GM12865 (cell line): ENCODE measurements at regions not wholly inside any gene's neighbourhood (a gene's known extent, or its start where the extent isn't known, plus 50 kb on each side); places are given as distances from the start of the nearest gene placed in this dataset.

Experiments
- DNase-seq: peaks from one replicate; pipeline ENCODE4 v3.0.0; 2010; ENCODE audit warnings: low read depth
- H3K4me3 ChIP-seq: 2 replicates; pipeline ENCODE4 v1.5.1; 2011; ENCODE audit warnings: mild to moderate bottlenecking, low read depth, low read length, control low read depth
- CTCF ChIP-seq: IDR thresholded peaks from 2 replicates; pipeline ENCODE4 v1.5.1; 2011; ENCODE audit warnings: low read length, control low read depth, low read depth, inconsistent platforms; ENCODE audit not compliant: insufficient read depth; ENCODE audit errors: missing control alignments

DNA sequence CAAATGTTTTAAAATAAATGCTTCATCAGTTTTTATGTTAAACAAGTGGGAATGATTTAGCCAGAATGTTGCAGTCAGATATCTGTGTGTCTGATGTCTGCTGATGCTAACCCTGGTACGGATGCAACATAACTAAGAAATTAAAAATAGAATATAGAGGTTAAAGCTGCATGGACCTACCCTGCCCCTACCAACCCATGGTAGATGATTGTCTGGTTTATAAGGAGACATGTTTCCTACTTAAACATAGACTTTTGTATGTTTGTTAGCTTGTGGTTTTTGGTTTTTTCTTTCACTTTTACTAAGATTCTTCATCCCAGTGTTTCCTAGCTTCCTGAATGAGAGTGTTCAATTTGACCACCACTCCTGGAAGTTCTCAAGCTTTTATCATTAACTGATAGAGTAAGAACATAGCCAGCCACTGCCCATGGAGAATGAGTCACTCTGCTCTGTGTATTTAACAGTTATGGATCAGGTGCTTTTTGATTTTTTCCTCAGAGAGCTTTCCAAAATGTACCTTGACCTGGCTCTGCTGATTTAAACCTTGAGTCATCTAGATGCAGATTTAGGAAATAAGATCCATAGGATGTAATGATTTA, 70.7 kb upstream of the VEPH1 start:
- no peak for DNase-seq
- H3K4me3 ChIP-seq: no peak overlapping the region
- TF ChIP-seq CTCF: no peak

GRCh38 chr3:157573281-157573680, 70.1 kb upstream of the VEPH1 start:
- H3K4me3 ChIP-seq: no peak overlapping the region
- no peak for DNase-seq
- TF ChIP-seq CTCF: no peak

DNA sequence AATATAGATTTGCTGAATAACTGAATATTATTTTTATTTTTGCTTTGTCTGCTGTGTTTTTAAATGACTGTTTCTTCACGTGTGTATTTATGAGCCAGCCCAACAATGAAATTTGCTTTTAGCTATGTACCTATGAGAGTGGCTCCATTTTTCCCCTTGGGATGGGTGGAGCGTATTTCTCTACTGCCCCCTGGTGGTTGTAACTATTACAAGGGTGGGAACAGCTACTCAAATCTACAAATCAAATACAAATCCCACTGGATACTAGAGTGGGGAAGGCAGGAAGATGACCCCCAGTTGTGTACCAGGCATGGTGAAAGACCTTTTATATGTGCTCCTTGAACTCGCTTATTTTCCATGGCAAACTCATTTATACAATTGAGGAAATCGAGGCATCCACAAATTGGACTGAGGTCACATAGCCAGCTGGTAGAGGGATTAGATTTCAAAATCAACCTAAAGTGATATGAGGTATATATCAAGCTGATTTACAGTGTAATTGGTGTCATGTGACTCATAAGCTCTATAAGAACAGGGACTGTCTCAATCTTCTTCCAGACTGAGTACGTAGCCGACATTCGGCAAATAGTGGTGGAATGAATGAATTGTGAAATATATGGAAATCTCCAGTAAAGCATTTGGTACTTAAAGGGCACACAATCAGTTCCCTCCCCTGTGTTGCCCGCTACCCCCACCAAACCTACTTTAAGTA, 69.5 kb upstream of the VEPH1 start:
- H3K4me3 ChIP-seq: no peak overlapping the region
- peak; percentile 61 for DNase-seq
- peak; percentile 67 for TF ChIP-seq CTCF

GRCh38 chr3:157566596-157566995, 63.4 kb upstream of the VEPH1 start:
- no peak for TF ChIP-seq CTCF
- DNase-seq: no peak

GRCh38 chr3:157559401-157559800, 56.2 kb upstream of the VEPH1 start:
- no peak for DNase-seq
- H3K4me3 ChIP-seq: no peak overlapping the region
- no peak for TF ChIP-seq CTCF

More at GRCh38 chr3:157566596-157566995, 63.4 kb upstream of the VEPH1 start:
- no peak overlapping the region for H3K4me3 ChIP-seq
